GM18951 (cell line): ENCODE measurements at regions not wholly inside any gene's neighbourhood (a gene's known extent, or its start where the extent isn't known, plus 50 kb on each side); places are given as distances from the start of the nearest gene placed in this dataset.

ENCODE experiments used
- POLR2A ChIP-seq: IDR thresholded peaks from 4 replicates; pipeline ENCODE4 v1.6.1; 2011; ENCODE audit warnings: mild to moderate bottlenecking; ENCODE audit not compliant: insufficient read length, insufficient read depth; ENCODE audit errors: extremely low read depth
- in situ Hi-C: fragments of 300-500 bp; cut with MboI; formaldehyde crosslinking; loops from one replicate; pipeline ENCODE4 v1.12.0; 2022; ENCODE audit warnings: low sequenced_read_pairs, mixed read lengths, inconsistent platforms; ENCODE audit not compliant: unreplicated experiment

GRCh38 chr5:145236127-145236526, 599.0 kb downstream of the PRELID2 start:
- in situ Hi-C loops = loop anchor here (25.0 kb wide), 1 partner anchor 1024 kb away; no protein-coding TSS in a partner anchor

DNA sequence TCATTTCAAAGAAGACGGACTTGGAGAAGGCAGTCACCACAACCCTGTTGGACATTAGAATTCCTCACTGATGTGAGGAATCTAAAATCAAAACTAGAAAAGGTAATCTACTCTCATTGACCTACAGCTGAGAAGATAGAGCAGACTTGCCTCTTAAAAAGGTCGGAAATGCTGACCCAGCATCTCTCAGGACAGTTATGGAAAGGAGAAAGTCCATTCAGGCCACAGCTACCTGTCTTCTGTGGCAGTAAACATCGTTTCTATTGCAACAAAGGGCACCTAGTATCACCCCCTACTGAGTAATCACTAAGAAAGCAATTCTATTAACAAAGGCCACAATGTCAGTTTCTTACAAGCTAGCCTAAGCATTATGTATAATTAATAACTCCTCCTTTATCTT, 601.7 kb downstream of the PRELID2 start:
- in situ Hi-C loops = loop anchor here (25.0 kb wide), 1 partner anchor 1021 kb away; no protein-coding TSS in a partner anchor
- no peak for TF ChIP-seq POLR2A

More at GRCh38 chr5:145236127-145236526, 599.0 kb downstream of the PRELID2 start:
- no peak for TF ChIP-seq POLR2A

DNA sequence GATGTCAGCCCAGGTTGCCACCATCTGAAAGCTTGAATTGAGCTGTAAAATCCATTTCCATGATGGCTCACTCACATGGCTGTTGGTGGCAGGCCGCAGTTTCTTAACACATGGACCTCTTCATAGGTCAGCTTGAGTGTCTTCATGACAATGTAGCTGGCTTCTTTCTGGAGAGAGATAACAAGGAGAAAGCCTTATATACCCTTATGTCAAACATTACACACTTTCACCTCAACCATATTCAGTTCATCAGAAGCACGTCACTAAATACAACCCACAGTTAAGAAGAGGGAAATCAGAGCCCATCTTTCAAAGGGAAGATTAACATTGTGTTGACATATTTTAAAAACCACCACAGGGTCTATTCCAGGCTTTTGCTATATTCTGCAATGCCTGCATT, 604.4 kb downstream of the PRELID2 start:
- no peak for TF ChIP-seq POLR2A
- in situ Hi-C loops = loop anchor here (25.0 kb wide), 1 partner anchor 1018 kb away; no protein-coding TSS in a partner anchor

GRCh38 chr5:145228564-145228963, 606.6 kb downstream of the PRELID2 start:
- TF ChIP-seq POLR2A = no peak
- in situ Hi-C loops = loop anchor here (25.0 kb wide), 1 partner anchor 1016 kb away; no protein-coding TSS in a partner anchor

DNA sequence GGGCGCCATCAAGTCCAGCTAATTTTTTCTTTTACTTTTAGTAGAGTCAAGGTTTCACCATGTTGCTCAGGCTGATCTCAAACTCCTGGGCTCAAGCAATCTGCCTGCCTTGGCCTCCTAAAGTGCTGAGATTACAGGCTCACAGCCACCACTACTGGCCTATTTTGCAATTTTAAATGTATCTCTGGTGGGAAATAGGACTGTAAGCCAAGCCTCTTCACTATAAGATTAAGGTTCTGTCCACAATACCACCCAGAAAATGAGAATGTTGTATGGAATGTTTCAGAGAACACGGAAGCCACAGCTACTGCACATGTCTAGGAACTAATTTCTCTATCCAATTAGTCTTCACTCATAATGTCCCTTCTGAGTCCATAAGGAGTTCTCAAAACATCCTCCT, 607.3 kb downstream of the PRELID2 start:
- in situ Hi-C loops = loop anchor here (25.0 kb wide), 1 partner anchor 1016 kb away; no protein-coding TSS in a partner anchor
- TF ChIP-seq POLR2A = no peak

GRCh38 chr5:145226726-145227125, 608.4 kb downstream of the PRELID2 start:
- TF ChIP-seq POLR2A = no peak
- in situ Hi-C loops = loop anchor here (25.0 kb wide), 1 partner anchor 1014 kb away; no protein-coding TSS in a partner anchor

DNA sequence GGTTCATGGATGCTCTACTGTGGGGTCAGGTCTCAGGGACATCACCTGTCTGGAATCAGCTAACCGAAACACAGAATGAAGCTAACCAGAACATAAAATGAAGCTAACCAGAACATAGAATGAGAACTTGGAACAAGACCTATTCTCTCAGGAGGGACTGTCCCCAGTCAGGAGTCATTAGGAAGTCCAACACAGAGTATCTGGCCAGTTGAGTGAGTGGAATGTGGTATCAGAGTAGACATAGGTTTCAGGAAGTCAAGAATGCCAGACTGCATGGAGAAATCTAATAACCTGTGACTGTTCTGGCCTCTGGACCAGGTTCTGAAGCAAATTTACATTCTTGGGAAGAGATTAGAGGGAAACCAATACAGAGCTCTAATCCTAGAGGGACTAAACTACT, 609.6 kb downstream of the PRELID2 start:
- in situ Hi-C loops = loop anchor here (25.0 kb wide), 1 partner anchor 1013 kb away; no protein-coding TSS in a partner anchor
- no peak for TF ChIP-seq POLR2A

DNA sequence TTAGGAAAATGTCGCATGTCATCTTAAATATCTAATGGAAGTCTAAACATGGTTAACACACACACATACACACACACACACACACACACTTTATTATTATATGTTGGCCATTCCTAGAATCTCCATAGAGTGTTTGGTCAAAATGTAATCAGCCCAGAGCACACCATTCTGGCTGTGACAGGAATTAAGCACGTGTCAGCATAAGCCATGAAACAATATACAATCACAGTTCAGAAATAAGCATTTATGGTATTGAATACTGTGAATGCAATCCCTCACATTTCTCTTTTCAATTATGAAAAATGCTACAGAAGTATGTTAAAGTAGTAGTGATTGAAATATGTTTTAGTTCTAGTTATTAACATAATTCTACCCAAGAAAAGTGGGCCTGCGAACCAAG, 611.6 kb downstream of the PRELID2 start:
- TF ChIP-seq POLR2A = no peak
- in situ Hi-C loops = no loop called here

- in situ Hi-C loops = no loop called here
- no peak for TF ChIP-seq POLR2A
Measured at GRCh38 chr5:145222622-145223021, 612.5 kb downstream of the PRELID2 start.

DNA sequence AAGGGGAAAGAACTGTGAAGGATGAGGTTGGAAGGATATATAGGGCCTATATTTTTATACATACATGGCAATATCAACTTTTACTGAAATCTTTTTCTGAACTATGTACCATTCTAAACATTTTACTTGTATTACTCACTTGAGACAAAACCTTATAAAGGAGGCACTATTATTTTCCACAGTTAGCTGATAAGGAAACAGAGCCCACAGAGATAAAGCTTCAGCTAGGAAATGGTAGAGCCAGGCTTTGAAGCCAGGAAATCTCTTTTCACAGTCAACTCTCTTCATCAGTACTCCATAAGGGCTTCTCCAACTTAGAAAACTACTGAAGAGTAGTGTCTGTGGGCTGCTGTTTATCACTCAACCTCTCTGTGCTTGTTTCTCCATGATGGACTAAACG, 613.7 kb downstream of the PRELID2 start:
- in situ Hi-C loops = no loop called here
- TF ChIP-seq POLR2A = no peak

GRCh38 chr5:145220481-145220880, 614.7 kb downstream of the PRELID2 start:
- in situ Hi-C loops = no loop called here
- TF ChIP-seq POLR2A = no peak

GRCh38 chr5:145218982-145219381, 616.2 kb downstream of the PRELID2 start:
- in situ Hi-C loops = no loop called here
- no peak for TF ChIP-seq POLR2A

- in situ Hi-C loops = no loop called here
- TF ChIP-seq POLR2A = no peak
Measured at GRCh38 chr5:145218019-145218418, 617.1 kb downstream of the PRELID2 start.

DNA sequence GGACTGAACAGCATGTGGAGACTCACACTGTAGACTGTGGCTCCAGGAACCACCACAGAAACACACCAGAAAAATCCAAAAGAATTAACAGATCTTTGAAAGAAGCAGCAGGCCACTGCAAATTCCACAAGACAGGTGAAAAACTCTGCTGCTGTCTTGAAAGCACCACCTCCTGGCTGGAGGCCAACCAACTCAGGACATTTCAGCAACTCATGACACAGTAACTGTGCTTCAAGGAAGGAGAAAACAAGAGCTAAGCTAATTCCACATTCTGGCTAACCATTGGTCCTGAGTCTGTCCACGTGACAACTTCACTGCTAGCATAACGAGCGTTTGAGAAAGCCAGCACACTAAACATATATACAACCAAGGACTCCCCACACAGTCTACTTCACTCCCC, 625.1 kb downstream of the PRELID2 start:
- in situ Hi-C loops = no loop called here
- no peak for TF ChIP-seq POLR2A

GRCh38 chr5:145205546-145205945, 629.6 kb downstream of the PRELID2 start:
- in situ Hi-C loops = no loop called here
- no peak for TF ChIP-seq POLR2A
